ENCODE measurements at regions not wholly inside any gene's neighbourhood (a gene's known extent, or its start where the extent isn't known, plus 50 kb on each side); places are given as distances from the start of the nearest gene placed in this dataset.
"Not testable (repeated sequence)": the region's sequence is repeated elsewhere in the genome, so short reads cannot be mapped to it uniquely, and the experiment has no call there.

DNA sequence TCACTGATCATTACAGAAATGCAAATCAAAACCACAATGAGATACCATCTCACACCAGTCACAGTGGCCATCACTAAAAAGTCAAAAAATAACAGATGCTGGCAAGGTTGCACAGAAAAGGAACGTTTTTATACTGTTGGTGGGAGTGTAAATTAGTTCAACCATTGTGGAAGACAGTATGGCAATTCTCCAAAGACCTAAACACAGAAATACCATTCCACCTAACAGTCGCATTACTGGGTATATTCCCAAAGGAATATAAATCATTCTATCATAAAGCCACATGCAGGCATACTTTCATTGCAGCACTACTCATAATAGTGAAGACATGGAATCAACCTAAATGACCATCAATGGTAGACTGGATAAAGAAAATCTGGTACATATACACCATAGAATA lies 83.2 kb upstream of the ARID5B start:
- TF ChIP-seq, protein P1, sequence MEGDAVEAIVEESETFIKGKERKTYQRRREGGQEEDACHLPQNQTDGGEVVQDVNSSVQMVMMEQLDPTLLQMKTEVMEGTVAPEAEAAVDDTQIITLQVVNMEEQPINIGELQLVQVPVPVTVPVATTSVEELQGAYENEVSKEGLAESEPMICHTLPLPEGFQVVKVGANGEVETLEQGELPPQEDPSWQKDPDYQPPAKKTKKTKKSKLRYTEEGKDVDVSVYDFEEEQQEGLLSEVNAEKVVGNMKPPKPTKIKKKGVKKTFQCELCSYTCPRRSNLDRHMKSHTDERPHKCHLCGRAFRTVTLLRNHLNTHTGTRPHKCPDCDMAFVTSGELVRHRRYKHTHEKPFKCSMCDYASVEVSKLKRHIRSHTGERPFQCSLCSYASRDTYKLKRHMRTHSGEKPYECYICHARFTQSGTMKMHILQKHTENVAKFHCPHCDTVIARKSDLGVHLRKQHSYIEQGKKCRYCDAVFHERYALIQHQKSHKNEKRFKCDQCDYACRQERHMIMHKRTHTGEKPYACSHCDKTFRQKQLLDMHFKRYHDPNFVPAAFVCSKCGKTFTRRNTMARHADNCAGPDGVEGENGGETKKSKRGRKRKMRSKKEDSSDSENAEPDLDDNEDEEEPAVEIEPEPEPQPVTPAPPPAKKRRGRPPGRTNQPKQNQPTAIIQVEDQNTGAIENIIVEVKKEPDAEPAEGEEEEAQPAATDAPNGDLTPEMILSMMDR (IDR thresholded peaks at IDR 0.05; ENCODE audit: low read length): not testable (repeated sequence)
- not testable (repeated sequence) for TF ChIP-seq EZH2 (IDR thresholded peaks at IDR 0.05; ENCODE audit: borderline replicate concordance, low read length)
